GM12878 (cell line): ENCODE measurements at regions not wholly inside any gene's neighbourhood (a gene's known extent, or its start where the extent isn't known, plus 50 kb on each side); places are given as distances from the start of the nearest gene placed in this dataset.

ENCODE experiments used
- ATAC-seq: fragments of 200-7000 bp; cut with Tn5 transposase; 3 replicates; pipeline ENCODE4 v1.9.1; 2020; ENCODE audit warnings: mild to moderate bottlenecking, moderate library complexity
- BruUV-seq: library from RNA; stranded (reverse); fragments of 400-500 nt; replicated peaks from 2 replicates; lab custom pipeline; 2021; lab: Mats Ljungman, UMichigan
- CTCF ChIA-PET: fragments of 300-600 bp; sonication (Branson Sonifier 250); formaldehyde crosslinking; extraction: SDS; loops from one replicate; lab custom pipeline; 2021; ENCODE audit warnings: inconsistent platforms; lab: Yijun Ruan, JAX
- POLR2A ChIA-PET: fragments of 350-600 bp; formaldehyde crosslinking; extraction: SDS; loops from one replicate; lab custom pipeline; 2021; ENCODE audit warnings: inconsistent platforms; lab: Charles Lee
- RAD21 ChIA-PET: fragments of 300-600 bp; sonication (Branson Sonifier 250); formaldehyde crosslinking; loops from one replicate; lab custom pipeline; 2023; ENCODE audit warnings: antibody characterized with exemption; ENCODE audit not compliant: unreplicated experiment; lab: Charles Lee
- SMC1A ChIA-PET: fragments of 300-600 bp; sonication (Branson Sonifier 250); formaldehyde crosslinking; loops from one replicate; lab custom pipeline; 2023; ENCODE audit not compliant: unreplicated experiment, uncharacterized antibody; lab: Charles Lee
- DNase-seq: peaks from one replicate; pipeline ENCODE4 v3.0.0-alpha.2; 2011; ENCODE audit warnings: low read depth, low spot score
- FAIRE-seq: peaks from 3 replicates; lab custom pipeline; 2011; peaks lifted over from hg19 to GRCh38; lab: Jason Lieb, UNC
- H2AFZ ChIP-seq: 2 replicates; pipeline ENCODE4 v1.6.0; 2011; ENCODE audit warnings: low read depth, low read length, control low read depth; ENCODE audit not compliant: control insufficient read depth
- H3K27ac ChIP-seq: 2 replicates; pipeline ENCODE4 v1.5.1; 2011; ENCODE audit warnings: control low read depth; ENCODE audit not compliant: control insufficient read depth, insufficient read depth
- H3K27me3 ChIP-seq, 2 experiments: replicated peaks in 1 of 2; 2 replicates each; pipeline versions ENCODE4 v1.6.0 to v1.6.1; 2011; ENCODE audit warnings: low read length in 1 of 2; ENCODE audit not compliant: control insufficient read depth in 2 of 2, insufficient read depth in 2 of 2
- H3K36me3 ChIP-seq, 2 experiments: 2 replicates each; pipeline ENCODE4 v1.5.1; 2011; ENCODE audit warnings: low read length in 1 of 2; ENCODE audit not compliant: control insufficient read depth in 2 of 2, insufficient read depth in 2 of 2
- H3K4me1 ChIP-seq: 2 replicates; pipeline ENCODE4 v1.6.1; 2011; ENCODE audit warnings: mild to moderate bottlenecking, low read length, moderate library complexity, mixed read lengths; ENCODE audit not compliant: control insufficient read depth, insufficient read depth
- H3K4me2 ChIP-seq: 2 replicates; pipeline ENCODE4 v1.6.0; 2011; ENCODE audit warnings: control low read depth; ENCODE audit not compliant: control insufficient read depth, insufficient read depth
- H3K4me3 ChIP-seq: fragments of 200-600 bp; sonication (generic); 2 replicates; pipeline ENCODE4 v1.5.1; 2016
- H3K79me2 ChIP-seq: 2 replicates; pipeline ENCODE4 v1.6.0; 2011; ENCODE audit warnings: low read length; ENCODE audit not compliant: control insufficient read depth, insufficient read depth
- H3K9ac ChIP-seq: 2 replicates; pipeline ENCODE4 v1.8.0; 2011; ENCODE audit warnings: low read length, control low read depth, mixed read lengths; ENCODE audit not compliant: control insufficient read depth, insufficient read depth
- H3K9me3 ChIP-seq: replicated peaks from 3 replicates; pipeline ENCODE4 v1.5.1; 2011; ENCODE audit warnings: mild to moderate bottlenecking, low read length; ENCODE audit not compliant: control insufficient read depth, insufficient read depth
- H4K20me1 ChIP-seq: 2 replicates; pipeline ENCODE4 v1.6.0; 2011; ENCODE audit not compliant: control insufficient read depth, insufficient read depth
- CBFB ChIP-seq: IDR thresholded peaks from 2 replicates; pipeline ENCODE4 v1.6.1; 2016; ENCODE audit warnings: antibody characterized with exemption, low read depth
- CUX1 ChIP-seq: IDR thresholded peaks from 2 replicates; pipeline ENCODE4 v1.6.1; 2012; ENCODE audit warnings: improper control_type of control experiment, low read depth, low read length; ENCODE audit not compliant: insufficient replicate concordance
- E4F1 ChIP-seq: fragments of 450-650 bp; IDR thresholded peaks from 2 replicates; pipeline ENCODE4 v1.6.1; 2018; ENCODE audit warnings: borderline replicate concordance, mild to moderate bottlenecking; ENCODE audit not compliant: partially characterized antibody
- ETV6 ChIP-seq, 2 experiments: fragments of 450-650 bp in 1 of 2; IDR thresholded peaks in 1 of 2; conservative IDR thresholded peaks in 1 of 2; 2 replicates each; pipeline ENCODE4 v1.6.1; 2014; ENCODE audit warnings: antibody characterized with exemption in 1 of 2, borderline replicate concordance in 1 of 2, low read depth in 1 of 2, mild to moderate bottlenecking in 1 of 2, moderate library complexity in 1 of 2
- GATAD2B ChIP-seq: fragments of 450-650 bp; conservative IDR thresholded peaks from 2 replicates; pipeline ENCODE4 v1.6.1; 2017; ENCODE audit warnings: low read depth, mild to moderate bottlenecking, moderate library complexity
- HDAC2 ChIP-seq: fragments of 200-600 bp; sonication (generic); IDR thresholded peaks from 2 replicates; pipeline ENCODE4 v1.6.1; 2017
- IKZF2 ChIP-seq, 2 experiments: fragments of 450-650 bp; IDR thresholded peaks; 2 replicates each; pipeline ENCODE4 v1.6.1; 2017; ENCODE audit warnings: mild to moderate bottlenecking in 2 of 2, moderate library complexity in 2 of 2
- KLF5 ChIP-seq: fragments of 450-650 bp; IDR thresholded peaks from 2 replicates; pipeline ENCODE4 v1.6.1; 2014; ENCODE audit warnings: mild to moderate bottlenecking; ENCODE audit not compliant: partially characterized antibody
- MEF2B ChIP-seq: fragments of 450-650 bp; IDR thresholded peaks from 2 replicates; pipeline ENCODE4 v1.6.1; 2018; ENCODE audit warnings: mild to moderate bottlenecking, moderate library complexity; ENCODE audit not compliant: partially characterized antibody, poor library complexity, severe bottlenecking
- MLLT1 ChIP-seq: fragments of 450-650 bp; IDR thresholded peaks from 2 replicates; pipeline ENCODE4 v1.6.1; 2016; ENCODE audit warnings: mild to moderate bottlenecking
- NFIC ChIP-seq: IDR thresholded peaks from 2 replicates; pipeline ENCODE4 v1.6.1; 2012; ENCODE audit warnings: low read depth, mild to moderate bottlenecking, inconsistent platforms, low read length, moderate library complexity
- SPI1 ChIP-seq: IDR thresholded peaks from 2 replicates; pipeline ENCODE4 v1.6.1; 2011; ENCODE audit warnings: low read depth, mild to moderate bottlenecking, low read length, moderate library complexity, borderline replicate concordance; ENCODE audit not compliant: insufficient read depth
- ZNF24 ChIP-seq: fragments of 450-650 bp; IDR thresholded peaks from 2 replicates; pipeline ENCODE4 v1.6.1; 2017; ENCODE audit warnings: antibody characterized with exemption, mild to moderate bottlenecking
- ZSCAN29 ChIP-seq: fragments of 450-650 bp; IDR thresholded peaks from 2 replicates; pipeline ENCODE4 v1.6.1; 2017; ENCODE audit warnings: mild to moderate bottlenecking, moderate library complexity
- WGBS: methylation state at CpG from one replicate; pipeline ENCODE4 v1.1.6; 2016; ENCODE audit warnings: low lambda C conversion rate; ENCODE audit not compliant: insufficient replicate concordance, insufficient coverage; ENCODE audit errors: missing lambda C conversion rate; 5-methylcytosine and 5-hydroxymethylcytosine counted together
- in situ Hi-C: fragments of 300-500 bp; cut with MboI; formaldehyde crosslinking; loops from 9 replicates; pipeline ENCODE4 v1.14.3; 2018; ENCODE audit warnings: mixed read lengths
- intact Hi-C: fragments of 100-400 bp; cut with micrococcal nuclease; formaldehyde crosslinking; loops from one replicate; pipeline ENCODE4 v1.14.2; 2022; ENCODE audit not compliant: unreplicated experiment

- H4K20me1 ChIP-seq: no peaks in the 10 kb centered on the region
- no peaks in the 10 kb centered on the region for H3K79me2 ChIP-seq
- H2AFZ ChIP-seq: no peak overlapping the region
- ChIA-PET POLR2A (no interaction called here), RAD21 (no interaction called here), CTCF (interaction anchor here (0.7 kb wide), 1 partner anchor 10 kb away, joined by 3 read pairs; no protein-coding TSS in a partner anchor), SMC1A (no interaction called here)
- FAIRE-seq (no peak), ATAC-seq (no peak), DNase-seq (no peak)
- WGBS: 33% methylated on average over 2 of the region's 2 CpGs
- no peaks in the 10 kb centered on the region; a peak in 1 of 4 replicates for H3K27me3 ChIP-seq
- no peaks in the 10 kb centered on the region for H3K4me1 ChIP-seq
- no peak overlapping the region for H3K27ac ChIP-seq
- in situ Hi-C loops (no loop called here), intact Hi-C loops (no loop called here)
- no peak overlapping the region for H3K4me3 ChIP-seq
- no peaks in the 10 kb centered on the region for H3K36me3 ChIP-seq
- H3K9me3 ChIP-seq: no peaks in the 10 kb centered on the region
- TF ChIP-seq MLLT1: no peak
- no peak for TF ChIP-seq NFIC
- TF ChIP-seq ZNF24: no peak
- no peak for TF ChIP-seq IKZF2 (IDR thresholded peaks at IDR 0.05)
- TF ChIP-seq E4F1: no peak
- no peak for TF ChIP-seq SPI1
- TF ChIP-seq GATAD2B: no peak
- no peak for TF ChIP-seq MEF2B
- no peak for TF ChIP-seq CUX1
- TF ChIP-seq HDAC2: no peak
- no peak for TF ChIP-seq ETV6 (conservative IDR thresholded peaks at IDR 0.05 in 1 of 2, IDR thresholded peaks at IDR 0.05 in 1 of 2; ENCODE audit: borderline replicate concordance in 1 of 2, low read depth in 1 of 2)
- no peak for TF ChIP-seq CBFB
- no peak for TF ChIP-seq ZSCAN29
- no peak for TF ChIP-seq KLF5
- no peak overlapping the region for H3K9ac ChIP-seq
- no peak overlapping the region for H3K4me2 ChIP-seq
- no TSS peak for BruUV-seq
Observed at GRCh38 chr12:58293308-58293982, 352.1 kb downstream of the ATP23 start.
